PC-9 (cell line): ENCODE measurements at regions not wholly inside any gene's neighbourhood (a gene's known extent, or its start where the extent isn't known, plus 50 kb on each side); places are given as distances from the start of the nearest gene placed in this dataset.

Experiments used
- BruUV-seq: library from RNA; stranded (reverse); fragments of 400-500 nt; replicated peaks from 2 replicates; lab custom pipeline; 2021; lab: Mats Ljungman, UMichigan
- CTCF ChIA-PET: fragments of 300-600 bp; sonication (Branson Sonifier 250); formaldehyde crosslinking; loops from one replicate; lab custom pipeline; 2022; ENCODE audit warnings: antibody characterized with exemption; lab: Charles Lee
- POLR2A ChIA-PET: fragments of 300-600 bp; sonication (Branson Sonifier 250); formaldehyde crosslinking; loops from one replicate; lab custom pipeline; 2022; ENCODE audit warnings: antibody characterized with exemption; ENCODE audit not compliant: unreplicated experiment; lab: Charles Lee
- DNase-seq, 2 experiments: peaks; one replicate each; pipeline versions ENCODE4 v3.0.0 to v3.0.0-alpha.2; 2015 to 2022; ENCODE audit warnings: mixed read lengths in 1 of 2
- H2AFZ ChIP-seq: fragments of 200-600 bp; sonication (generic); 2 replicates; pipeline ENCODE4 v1.8.1; 2017; ENCODE audit warnings: antibody characterized with exemption
- H3F3A ChIP-seq: fragments of 200-600 bp; sonication (generic); 2 replicates; pipeline ENCODE4 v1.8.1; 2017; ENCODE audit warnings: antibody characterized with exemption, mild to moderate bottlenecking, low read depth; ENCODE audit not compliant: insufficient read depth
- H3K27ac ChIP-seq: fragments of 200-600 bp; sonication (generic); 2 replicates; pipeline ENCODE4 v1.6.1; 2016; ENCODE audit warnings: mixed run types
- H3K27me3 ChIP-seq: fragments of 200-600 bp; sonication (generic); 2 replicates; pipeline ENCODE4 v1.6.1; 2016; ENCODE audit warnings: low read depth, mixed run types; ENCODE audit not compliant: insufficient read depth
- H3K36me3 ChIP-seq: fragments of 200-600 bp; sonication (generic); 2 replicates; pipeline ENCODE4 v1.6.1; 2016; ENCODE audit warnings: low read depth, mixed run types
- H3K4me1 ChIP-seq: fragments of 200-600 bp; sonication (generic); replicated peaks from 2 replicates; pipeline ENCODE4 v1.6.1; 2016; ENCODE audit warnings: mixed run types; ENCODE audit not compliant: insufficient read depth
- H3K4me2 ChIP-seq: fragments of 200-600 bp; sonication (generic); 2 replicates; pipeline ENCODE4 v1.6.1; 2017; ENCODE audit warnings: mixed run types
- H3K4me3 ChIP-seq: fragments of 200-600 bp; sonication (generic); 2 replicates; pipeline ENCODE4 v1.6.1; 2016; ENCODE audit warnings: mixed run types
- H3K79me2 ChIP-seq: fragments of 200-600 bp; sonication (generic); 2 replicates; pipeline ENCODE4 v1.6.1; 2017; ENCODE audit warnings: low read depth, mixed run types
- H3K9me2 ChIP-seq: fragments of 200-600 bp; sonication (generic); 2 replicates; pipeline ENCODE4 v1.8.1; 2017; ENCODE audit warnings: mild to moderate bottlenecking; ENCODE audit not compliant: insufficient read depth
- H3K9me3 ChIP-seq: fragments of 200-600 bp; sonication (generic); 2 replicates; pipeline ENCODE4 v1.8.1; 2016; ENCODE audit warnings: low read depth; ENCODE audit not compliant: insufficient read depth
- H4K20me1 ChIP-seq: fragments of 200-600 bp; sonication (generic); 2 replicates; pipeline ENCODE4 v1.8.1; 2017; ENCODE audit not compliant: insufficient read depth
- CTCF ChIP-seq: fragments of 200-600 bp; sonication (generic); conservative IDR thresholded peaks from 2 replicates; pipeline ENCODE4 v1.6.1; 2017; ENCODE audit warnings: mixed run types, antibody characterized with exemption, mild to moderate bottlenecking, moderate library complexity
- EZH2 ChIP-seq: fragments of 200-600 bp; sonication (generic); IDR thresholded peaks from 2 replicates; pipeline ENCODE4 v1.8.0; 2017; ENCODE audit warnings: antibody characterized with exemption, low read depth
- intact Hi-C: fragments of 100-400 bp; cut with micrococcal nuclease; formaldehyde crosslinking; loops from one replicate; pipeline ENCODE4 v1.10.0; 2022; ENCODE audit not compliant: unreplicated experiment

GRCh38 chr11:26891501-26891900 is 102.4 kb upstream of the FIBIN start:
- ChIA-PET CTCF (no interaction called here), POLR2A (no interaction called here)
- Histone ChIP-seq H3K27me3 (no peaks in the 10 kb centered on the region), H3F3A (no peaks in the 10 kb centered on the region), H3K9me3 (no peaks in the 10 kb centered on the region), H3K4me3 (no peak overlapping the region), H3K9me2 (no peaks in the 10 kb centered on the region), H4K20me1 (no peaks in the 10 kb centered on the region), H2AFZ (no peak overlapping the region), H3K79me2 (no peaks in the 10 kb centered on the region), H3K4me2 (no peak overlapping the region), H3K36me3 (no peaks in the 10 kb centered on the region), H3K4me1 (no peaks in the 10 kb centered on the region), H3K27ac (no peak overlapping the region)
- DNase-seq = no peak
- BruUV-seq = no TSS peak
- intact Hi-C loops = no loop called here
- no peak for TF ChIP-seq EZH2
- no peak for TF ChIP-seq CTCF

GRCh38 chr11:26896719-26897118 is 97.2 kb upstream of the FIBIN start:
- H3K4me3 ChIP-seq = no peak overlapping the region
- no peak overlapping the region for H3K4me2 ChIP-seq
- no peak overlapping the region for H3K27ac ChIP-seq
- H3K36me3 ChIP-seq = no peaks in the 10 kb centered on the region
- no peaks in the 10 kb centered on the region for H4K20me1 ChIP-seq
- no peaks in the 10 kb centered on the region for H3K79me2 ChIP-seq
- no peak for DNase-seq
- CTCF ChIA-PET = no interaction called here
- H3K27me3 ChIP-seq = no peaks in the 10 kb centered on the region
- no peak for TF ChIP-seq CTCF
- TF ChIP-seq EZH2 = no peak
- no TSS peak for BruUV-seq
- no peaks in the 10 kb centered on the region for H3F3A ChIP-seq
- no peaks in the 10 kb centered on the region for H3K4me1 ChIP-seq
- no peaks in the 10 kb centered on the region for H3K9me2 ChIP-seq
- intact Hi-C loops = no loop called here
- H3K9me3 ChIP-seq = no peaks in the 10 kb centered on the region
- POLR2A ChIA-PET = no interaction called here
- no peak overlapping the region for H2AFZ ChIP-seq

GRCh38 chr11:26898799-26899198 is 95.1 kb upstream of the FIBIN start:
- Histone ChIP-seq H3K4me1 (no peaks in the 10 kb centered on the region), H3K79me2 (no peaks in the 10 kb centered on the region), H3K36me3 (no peaks in the 10 kb centered on the region), H3K4me2 (no peak overlapping the region), H2AFZ (no peak overlapping the region), H3K4me3 (no peak overlapping the region), H3K9me2 (no peaks in the 10 kb centered on the region), H3K27ac (no peak overlapping the region), H3K9me3 (no peaks in the 10 kb centered on the region), H3K27me3 (no peaks in the 10 kb centered on the region), H4K20me1 (no peaks in the 10 kb centered on the region), H3F3A (no peaks in the 10 kb centered on the region)
- ChIA-PET CTCF (no interaction called here), POLR2A (no interaction called here)
- DNase-seq = no peak
- no TSS peak for BruUV-seq
- intact Hi-C loops = no loop called here
- no peak for TF ChIP-seq CTCF
- TF ChIP-seq EZH2 = no peak
